ENCODE measurements at regions not wholly inside any gene's neighbourhood (a gene's known extent, or its start where the extent isn't known, plus 50 kb on each side); places are given as distances from the start of the nearest gene placed in this dataset.

DNA sequence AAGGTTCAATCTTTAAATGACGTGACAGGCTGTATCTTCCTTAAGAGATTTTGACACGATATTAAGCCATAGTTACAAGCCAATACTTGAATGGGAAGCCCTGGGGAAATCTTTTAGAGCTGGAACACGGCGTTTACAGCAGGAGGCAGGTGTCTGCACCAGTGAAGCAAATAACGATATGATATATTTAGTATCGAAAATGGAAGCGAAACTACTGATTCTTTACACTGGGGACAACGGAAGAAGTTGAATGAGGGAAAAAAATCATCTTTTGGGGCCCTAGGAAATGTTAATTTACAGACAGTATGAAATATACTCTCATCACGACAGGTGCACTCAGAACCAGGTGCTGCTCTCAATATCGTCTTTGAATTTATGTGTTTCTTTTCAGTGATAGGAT lies 793.9 kb upstream of the PCDH20 start:
- Mint-ChIP-seq H3K4me3 (no peak overlapping the region), H3K36me3 (ENCODE audit: low read depth) (no peaks in the 10 kb centered on the region), H3K27me3 (no peaks in the 10 kb centered on the region), H3K4me1 (no peaks in the 10 kb centered on the region), H3K27ac (no peak overlapping the region)
- no peak for ATAC-seq
- no peaks in the 10 kb centered on the region for H3K9me3 ChIP-seq (ENCODE audit: control insufficient read depth, low read length, poor library complexity, severe bottlenecking)
- no peak for DNase-seq

DNA sequence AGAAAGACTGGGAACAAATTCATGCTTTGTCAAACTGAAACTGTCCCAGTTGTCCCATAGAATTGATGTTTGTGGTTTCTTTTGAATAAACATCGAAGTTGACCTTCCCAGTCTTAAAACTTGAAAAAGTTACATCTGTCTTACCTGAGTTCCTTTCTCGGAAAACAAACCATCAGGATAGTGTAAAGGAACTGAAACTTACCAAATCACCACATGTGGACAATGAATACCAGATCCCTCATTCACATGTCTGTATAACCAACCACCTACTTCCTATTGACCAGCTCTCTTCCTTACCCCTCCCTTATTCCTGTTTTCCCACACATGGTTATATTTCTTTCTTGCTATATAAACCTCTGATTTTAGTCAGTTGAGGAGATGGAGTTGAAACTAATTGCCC lies 791.7 kb upstream of the PCDH20 start:
- H3K36me3 Mint-ChIP-seq (ENCODE audit: low read depth) = no peaks in the 10 kb centered on the region
- no peak overlapping the region for H3K4me3 Mint-ChIP-seq
- DNase-seq = no peak
- ATAC-seq = no peak
- H3K27me3 Mint-ChIP-seq = no peaks in the 10 kb centered on the region
- H3K9me3 ChIP-seq (ENCODE audit: control insufficient read depth, low read length, poor library complexity, severe bottlenecking) = no peaks in the 10 kb centered on the region
- H3K27ac Mint-ChIP-seq = no peak overlapping the region
- H3K4me1 Mint-ChIP-seq = no peaks in the 10 kb centered on the region

- H3K36me3 Mint-ChIP-seq (ENCODE audit: low read depth) = no peaks in the 10 kb centered on the region
- H3K4me3 Mint-ChIP-seq = no peak overlapping the region
- ATAC-seq = no peak
Observed at GRCh38 chr13:62206165-62206564, 790.5 kb upstream of the PCDH20 start.

DNA sequence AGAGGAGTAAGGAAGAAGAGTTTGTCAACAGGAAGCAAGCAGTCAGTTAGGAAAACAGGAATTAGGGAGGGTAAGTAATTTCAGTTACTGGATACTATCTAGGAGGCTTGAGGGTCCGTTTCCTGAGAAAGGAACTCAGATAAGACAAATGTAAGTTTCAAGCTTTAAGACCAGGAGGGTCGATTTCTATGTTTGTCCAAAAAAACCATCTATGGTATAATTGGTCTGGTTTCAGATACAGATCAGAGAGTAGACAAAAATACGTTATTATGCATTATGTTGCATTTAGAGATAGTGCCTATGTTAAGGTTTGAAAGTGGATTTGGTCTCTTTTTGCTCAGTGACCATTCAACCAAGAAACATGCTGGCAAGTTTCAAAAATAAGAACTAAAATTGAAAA lies 789.6 kb upstream of the PCDH20 start:
- no peaks in the 10 kb centered on the region for H3K27me3 Mint-ChIP-seq
- no peak overlapping the region for H3K4me3 Mint-ChIP-seq
- no peak overlapping the region for H3K27ac Mint-ChIP-seq
- H3K36me3 Mint-ChIP-seq (ENCODE audit: low read depth) = no peaks in the 10 kb centered on the region
- ATAC-seq (no peak), DNase-seq (no peak)
- H3K4me1 Mint-ChIP-seq = no peaks in the 10 kb centered on the region
- no peaks in the 10 kb centered on the region for H3K9me3 ChIP-seq (ENCODE audit: control insufficient read depth, low read length, poor library complexity, severe bottlenecking)

More at GRCh38 chr13:62206165-62206564, 790.5 kb upstream of the PCDH20 start:
- Mint-ChIP-seq H3K27ac (no peak overlapping the region), H3K27me3 (no peaks in the 10 kb centered on the region), H3K4me1 (no peaks in the 10 kb centered on the region)
- DNase-seq = no peak
- H3K9me3 ChIP-seq (ENCODE audit: control insufficient read depth, low read length, poor library complexity, severe bottlenecking) = no peaks in the 10 kb centered on the region

DNA sequence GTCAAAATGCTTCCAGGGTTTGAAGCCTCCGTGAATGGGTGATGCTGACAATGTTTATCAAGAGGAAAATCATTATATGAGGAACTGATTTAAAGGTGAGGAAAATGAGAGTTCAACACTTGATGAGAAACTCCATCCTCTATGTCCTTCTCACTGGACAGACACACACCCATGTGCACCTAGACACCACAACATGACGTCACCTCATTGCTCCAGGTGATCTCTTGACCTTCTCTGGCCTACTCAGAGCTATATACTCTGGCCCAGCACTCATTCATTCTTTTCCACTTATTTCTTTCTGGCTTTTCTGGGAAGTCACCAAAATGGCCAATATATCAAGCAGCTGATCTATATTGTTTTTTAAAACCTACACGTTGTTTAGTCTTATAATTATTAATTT lies 778.7 kb upstream of the PCDH20 start:
- H3K4me1 Mint-ChIP-seq = no peaks in the 10 kb centered on the region
- no peaks in the 10 kb centered on the region for H3K27me3 Mint-ChIP-seq
- H3K4me3 Mint-ChIP-seq = no peak overlapping the region
- no peak for DNase-seq
- no peak overlapping the region for H3K27ac Mint-ChIP-seq
- no peaks in the 10 kb centered on the region for H3K36me3 Mint-ChIP-seq (ENCODE audit: low read depth)
- H3K9me3 ChIP-seq (ENCODE audit: control insufficient read depth, low read length, poor library complexity, severe bottlenecking) = no peaks in the 10 kb centered on the region
- no peak for ATAC-seq

DNA sequence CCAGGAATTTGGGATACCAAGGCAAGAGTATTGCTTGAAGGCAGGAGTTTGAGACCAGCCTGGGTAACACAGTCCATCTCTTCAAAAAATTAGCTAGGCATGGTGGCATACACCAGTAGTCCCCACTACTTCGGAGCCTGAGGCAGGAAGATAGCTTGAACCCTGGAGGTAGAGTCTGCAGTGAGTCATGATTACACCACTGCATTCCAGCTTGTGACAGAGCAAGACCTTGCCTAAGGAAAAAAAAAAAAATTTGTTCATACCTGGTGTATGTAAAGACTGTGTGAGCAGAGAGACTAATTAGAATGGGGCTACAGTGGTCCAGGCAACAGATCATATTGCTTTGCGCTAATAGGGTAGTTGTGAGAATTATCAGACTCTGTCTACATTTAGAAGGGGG lies 778.3 kb upstream of the PCDH20 start:
- Mint-ChIP-seq H3K36me3 (ENCODE audit: low read depth) (no peaks in the 10 kb centered on the region), H3K4me3 (no peak overlapping the region), H3K4me1 (no peaks in the 10 kb centered on the region), H3K27ac (no peak overlapping the region), H3K27me3 (no peaks in the 10 kb centered on the region)
- no peaks in the 10 kb centered on the region for H3K9me3 ChIP-seq (ENCODE audit: control insufficient read depth, low read length, poor library complexity, severe bottlenecking)
- ATAC-seq = no peak
- no peak for DNase-seq

DNA sequence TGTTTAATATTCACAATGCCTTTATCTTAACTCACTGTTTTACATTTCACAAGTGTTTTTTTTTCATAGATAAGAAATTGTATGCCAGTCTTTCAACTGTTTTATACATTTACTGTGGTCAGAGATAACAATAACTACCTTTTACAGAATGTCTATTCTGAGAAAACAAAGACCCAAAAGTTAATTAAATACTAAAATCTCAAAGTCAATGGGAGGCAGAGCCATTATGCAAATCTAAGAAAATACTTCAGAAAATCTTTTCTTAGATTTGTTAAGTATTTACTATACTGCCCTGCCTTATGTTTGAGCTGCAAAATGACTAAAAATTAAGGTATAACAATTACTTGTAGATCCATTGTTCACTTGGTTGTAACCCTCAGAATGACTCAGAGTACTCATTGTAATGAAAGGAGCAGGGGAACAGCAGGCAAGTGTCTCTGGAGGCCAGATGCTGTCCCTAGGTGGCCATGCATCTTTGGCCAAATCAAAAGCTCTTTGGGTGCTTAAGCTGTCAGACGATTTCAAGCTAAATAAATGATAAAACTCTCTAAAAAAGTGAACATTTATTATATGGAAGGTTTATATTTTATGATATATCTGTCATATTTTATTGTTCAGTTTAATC lies 770.1 kb upstream of the PCDH20 start:
- ATAC-seq (no peak), DNase-seq (no peak)
- Mint-ChIP-seq H3K27ac (no peak overlapping the region), H3K4me3 (no peak overlapping the region), H3K27me3 (no peaks in the 10 kb centered on the region), H3K36me3 (ENCODE audit: low read depth) (no peaks in the 10 kb centered on the region), H3K4me1 (no peaks in the 10 kb centered on the region)
- H3K9me3 ChIP-seq (ENCODE audit: control insufficient read depth, low read length, poor library complexity, severe bottlenecking) = no peaks in the 10 kb centered on the region

GRCh38 chr13:62176051-62176450 lies 760.4 kb upstream of the PCDH20 start:
- no peaks in the 10 kb centered on the region for H3K36me3 Mint-ChIP-seq (ENCODE audit: low read depth)

DNA sequence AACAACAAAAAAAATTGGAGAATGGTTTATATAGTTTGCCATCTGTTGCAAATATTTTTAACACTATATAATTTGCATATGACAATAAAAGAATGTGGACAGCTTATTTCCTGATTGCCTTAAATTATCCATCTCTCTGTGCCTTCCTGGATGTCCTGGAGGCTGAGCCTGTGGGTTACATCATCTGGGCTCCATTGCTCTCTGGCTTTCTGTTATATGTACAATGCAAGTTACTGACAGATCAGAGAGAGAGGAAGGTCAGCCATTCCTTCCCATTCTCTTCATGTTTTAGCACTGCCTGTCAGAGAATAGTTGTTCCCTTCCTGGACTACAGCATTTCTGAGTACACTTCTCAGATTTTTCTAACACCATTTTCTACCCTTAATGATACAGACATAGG lies 758.3 kb upstream of the PCDH20 start:
- H3K36me3 Mint-ChIP-seq (ENCODE audit: low read depth) = no peaks in the 10 kb centered on the region
- DNase-seq (no peak), ATAC-seq (no peak)
- no peaks in the 10 kb centered on the region for H3K4me1 Mint-ChIP-seq
- H3K27me3 Mint-ChIP-seq = no peaks in the 10 kb centered on the region
- H3K27ac Mint-ChIP-seq = no peak overlapping the region
- H3K4me3 Mint-ChIP-seq = no peak overlapping the region
- H3K9me3 ChIP-seq (ENCODE audit: control insufficient read depth, low read length, poor library complexity, severe bottlenecking) = no peaks in the 10 kb centered on the region

More at GRCh38 chr13:62176051-62176450, 760.4 kb upstream of the PCDH20 start:
- no peaks in the 10 kb centered on the region for H3K4me1 Mint-ChIP-seq
- no peak for DNase-seq
- H3K27me3 Mint-ChIP-seq = no peaks in the 10 kb centered on the region
- no peaks in the 10 kb centered on the region for H3K9me3 ChIP-seq (ENCODE audit: control insufficient read depth, low read length, poor library complexity, severe bottlenecking)
- no peak overlapping the region for H3K4me3 Mint-ChIP-seq
- no peak overlapping the region for H3K27ac Mint-ChIP-seq
- ATAC-seq = no peak

- Mint-ChIP-seq H3K27me3 (no peaks in the 10 kb centered on the region), H3K27ac (no peak overlapping the region), H3K4me1 (no peaks in the 10 kb centered on the region), H3K36me3 (ENCODE audit: low read depth) (no peaks in the 10 kb centered on the region), H3K4me3 (no peak overlapping the region)
- H3K9me3 ChIP-seq (ENCODE audit: control insufficient read depth, low read length, poor library complexity, severe bottlenecking) = no peaks in the 10 kb centered on the region
- no peak for ATAC-seq
- DNase-seq = no peak
Observed at GRCh38 chr13:62171697-62172096, 756.0 kb upstream of the PCDH20 start.

DNA sequence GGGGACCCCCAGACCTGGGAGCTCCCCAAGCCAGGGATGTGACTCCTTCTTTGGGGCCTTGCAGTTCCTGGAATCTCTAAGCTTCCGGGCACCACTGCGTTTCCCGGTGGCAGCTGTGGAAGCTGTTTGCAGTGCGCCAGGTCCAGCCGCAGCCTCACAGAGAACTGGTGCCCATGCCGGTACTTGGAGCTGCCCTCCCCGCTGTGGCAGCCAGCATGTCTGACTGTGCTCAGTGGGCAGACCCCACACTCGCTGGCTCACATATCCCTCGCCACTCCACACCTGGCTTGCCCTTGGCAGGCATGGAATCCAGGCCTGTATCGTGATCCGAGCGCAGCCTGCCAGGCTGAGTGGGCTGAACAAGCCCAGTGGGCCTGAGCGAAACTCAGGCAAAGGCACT lies 753.2 kb upstream of the PCDH20 start:
- Mint-ChIP-seq H3K4me1 (no peaks in the 10 kb centered on the region), H3K4me3 (no peak overlapping the region), H3K27ac (no peak overlapping the region), H3K36me3 (ENCODE audit: low read depth) (no peaks in the 10 kb centered on the region), H3K27me3 (no peaks in the 10 kb centered on the region)
- DNase-seq (no peak), ATAC-seq (no peak)
- no peaks in the 10 kb centered on the region for H3K9me3 ChIP-seq (ENCODE audit: control insufficient read depth, low read length, poor library complexity, severe bottlenecking)

- H3K36me3 Mint-ChIP-seq (ENCODE audit: low read depth) = no peaks in the 10 kb centered on the region
- ATAC-seq (no peak), DNase-seq (no peak)
- H3K27me3 Mint-ChIP-seq = no peaks in the 10 kb centered on the region
- no peak overlapping the region for H3K4me3 Mint-ChIP-seq
- H3K4me1 Mint-ChIP-seq = no peaks in the 10 kb centered on the region
- no peaks in the 10 kb centered on the region for H3K9me3 ChIP-seq (ENCODE audit: control insufficient read depth, low read length, poor library complexity, severe bottlenecking)
- no peak overlapping the region for H3K27ac Mint-ChIP-seq
Observed at GRCh38 chr13:62167650-62168172, 752.1 kb upstream of the PCDH20 start.

DNA sequence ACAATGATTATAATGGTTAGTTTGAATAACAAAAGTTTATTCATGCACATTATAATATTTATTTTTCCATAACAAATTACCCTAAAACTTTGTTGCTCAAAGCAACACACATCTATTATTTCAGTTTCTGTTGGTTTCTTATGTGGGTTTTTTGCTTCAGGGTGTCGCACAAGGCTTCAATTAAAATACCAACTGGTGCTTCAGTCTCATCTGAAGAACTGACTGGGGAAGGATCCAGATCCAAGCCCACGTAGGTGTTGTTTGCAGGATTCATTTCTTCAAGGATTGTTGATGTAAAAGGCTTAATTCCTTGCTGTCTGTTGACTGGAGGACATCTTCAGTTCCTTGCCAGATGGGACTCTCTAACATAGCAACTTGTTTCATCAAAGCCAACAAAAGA lies 747.2 kb upstream of the PCDH20 start:
- Mint-ChIP-seq H3K36me3 (ENCODE audit: low read depth) (no peaks in the 10 kb centered on the region), H3K27ac (no peak overlapping the region), H3K4me1 (no peaks in the 10 kb centered on the region), H3K27me3 (no peaks in the 10 kb centered on the region), H3K4me3 (no peak overlapping the region)
- no peak for ATAC-seq
- no peak for DNase-seq
- H3K9me3 ChIP-seq (ENCODE audit: control insufficient read depth, low read length, poor library complexity, severe bottlenecking) = no peaks in the 10 kb centered on the region

GRCh38 chr13:62158520-62158919 lies 742.9 kb upstream of the PCDH20 start:
- Mint-ChIP-seq H3K36me3 (ENCODE audit: low read depth) (no peaks in the 10 kb centered on the region), H3K4me3 (no peak overlapping the region), H3K4me1 (no peaks in the 10 kb centered on the region), H3K27ac (no peak overlapping the region), H3K27me3 (no peaks in the 10 kb centered on the region)
- H3K9me3 ChIP-seq (ENCODE audit: control insufficient read depth, low read length, poor library complexity, severe bottlenecking) = no peaks in the 10 kb centered on the region
- ATAC-seq = no peak
- no peak for DNase-seq

All from T-helper 17 cell (primary cell).